ENCODE measurements at regions not wholly inside any gene's neighbourhood (a gene's known extent, or its start where the extent isn't known, plus 50 kb on each side); places are given as distances from the start of the nearest gene placed in this dataset.
"Not testable (repeated sequence)": the region's sequence is repeated elsewhere in the genome, so short reads cannot be mapped to it uniquely, and the experiment has no call there.

GRCh38 chr2:89537862-89538261 lies 846.4 kb downstream of the RPIA start:
- DNase-seq (ENCODE audit: low spot score): not testable (repeated sequence)

DNA sequence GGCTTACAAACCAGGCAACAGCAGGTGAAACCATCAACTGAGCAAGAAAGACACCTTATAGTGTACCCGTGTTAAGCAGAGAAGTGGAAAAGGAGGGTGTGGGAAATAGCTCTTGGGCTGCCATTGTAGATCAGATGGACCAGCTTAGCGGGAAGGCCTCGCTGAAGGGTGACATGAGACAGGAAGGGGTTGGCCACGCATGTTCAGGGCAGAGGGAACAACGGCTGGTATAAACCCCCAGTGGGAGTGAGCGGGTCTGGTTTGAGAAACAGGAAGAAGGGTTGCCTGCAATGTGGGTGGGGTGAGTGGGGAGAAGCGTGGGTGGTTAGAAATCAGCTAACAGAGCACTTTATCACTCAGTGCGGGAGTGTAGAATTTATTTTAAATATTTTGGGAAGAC lies 852.6 kb downstream of the RPIA start:
- not testable (repeated sequence) for DNase-seq (ENCODE audit: low spot score)

- not testable (repeated sequence) for DNase-seq (ENCODE audit: low spot score)
Measured at GRCh38 chr2:89579154-89579553, 887.7 kb downstream of the RPIA start.

- DNase-seq (ENCODE audit: low spot score): not testable (repeated sequence)
Measured at GRCh38 chr2:89582816-89583215, 891.3 kb downstream of the RPIA start.

GRCh38 chr2:89584046-89584445 lies 892.6 kb downstream of the RPIA start:
- DNase-seq (ENCODE audit: low spot score): not testable (repeated sequence)

GRCh38 chr2:89584868-89585557 lies 893.5 kb downstream of the RPIA start:
- not testable (repeated sequence) for DNase-seq (ENCODE audit: low spot score)

GRCh38 chr2:89585558-89585920 lies 894.1 kb downstream of the RPIA start:
- DNase-seq (ENCODE audit: low spot score): peak; percentile 75

GRCh38 chr2:89599843-89600242 lies 908.4 kb downstream of the RPIA start:
- DNase-seq (ENCODE audit: low spot score): not testable (repeated sequence)

DNA sequence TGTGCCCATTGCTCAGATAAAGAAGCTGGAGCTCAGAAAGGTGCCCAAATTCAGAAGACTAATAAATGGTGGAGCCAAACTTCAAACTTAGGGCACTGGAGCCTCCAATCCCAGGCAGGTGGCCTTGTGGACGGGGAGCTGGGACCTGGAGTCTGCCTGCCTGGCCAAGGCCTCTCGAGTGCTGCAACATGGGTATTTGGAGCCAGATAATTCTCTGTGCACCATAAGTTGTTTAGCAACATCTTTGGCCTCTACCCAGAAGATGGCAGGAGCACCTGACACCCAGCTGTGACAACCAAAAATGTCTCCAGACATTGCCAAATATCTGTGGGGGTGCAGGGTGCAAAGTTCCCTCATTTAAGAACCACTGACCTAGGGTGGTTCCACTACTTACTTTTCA lies 915.0 kb downstream of the RPIA start:
- DNase-seq (ENCODE audit: low spot score): not testable (repeated sequence)

DNA sequence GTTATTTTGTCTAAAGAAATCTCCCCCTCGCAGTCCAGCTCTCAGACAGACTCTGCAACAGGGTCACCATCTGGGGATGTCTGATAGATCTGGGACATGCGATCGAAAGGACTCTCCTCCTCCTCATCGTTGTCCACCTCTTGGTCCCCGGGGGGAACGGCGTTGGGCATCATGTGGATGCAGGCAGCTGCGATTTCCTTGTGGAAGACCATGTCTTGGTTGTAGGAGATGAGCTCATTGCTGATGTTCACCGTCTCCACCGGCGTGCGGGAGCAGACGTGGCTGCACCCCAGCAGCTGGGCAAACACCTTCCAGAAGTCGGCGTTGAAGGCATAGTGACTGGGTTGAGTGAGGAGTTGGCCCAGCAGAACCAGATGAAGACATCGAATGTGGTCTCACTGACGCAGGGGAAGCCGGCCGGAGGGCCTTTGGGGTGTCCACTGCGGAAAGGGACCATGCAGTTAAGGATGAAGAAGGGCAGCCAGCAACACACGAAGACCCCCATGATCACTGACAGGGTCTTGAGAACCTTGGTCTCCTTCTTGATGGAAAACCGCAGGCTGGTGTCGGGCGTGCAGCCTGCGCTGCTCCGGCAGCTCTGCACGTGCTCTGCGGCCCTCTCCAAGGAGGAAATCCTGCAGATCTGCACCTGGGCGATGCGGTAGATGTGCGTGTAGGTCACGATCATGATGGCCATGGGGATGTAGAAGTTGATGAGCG lies 918.9 kb downstream of the RPIA start:
- not testable (repeated sequence) for DNase-seq (ENCODE audit: low spot score)

GRCh38 chr2:89610927-89611515 lies 919.5 kb downstream of the RPIA start:
- not testable (repeated sequence) for DNase-seq (ENCODE audit: low spot score)

DNA sequence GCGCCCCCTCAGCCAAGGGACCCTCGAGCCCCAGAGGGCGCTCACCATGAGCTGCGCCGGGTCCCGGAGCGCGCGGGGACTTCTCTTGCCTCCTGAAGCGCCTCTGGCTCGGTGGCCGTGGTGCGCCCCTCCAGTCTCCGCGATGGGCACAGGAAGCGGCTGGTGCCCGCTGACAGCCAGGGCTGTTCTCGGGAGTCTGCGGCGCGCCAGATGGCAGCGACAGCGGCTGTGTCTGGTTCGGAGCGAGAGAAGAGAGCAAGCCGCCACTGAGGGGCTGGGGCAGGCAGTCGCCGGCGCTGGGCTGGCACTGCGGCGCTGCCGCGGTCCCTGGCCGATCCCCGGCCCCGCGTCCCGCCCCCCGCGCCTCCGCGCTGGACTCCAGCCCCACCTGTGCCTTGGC lies 920.2 kb downstream of the RPIA start:
- not testable (repeated sequence) for DNase-seq (ENCODE audit: low spot score)

- DNase-seq (ENCODE audit: low spot score): not testable (repeated sequence)
Measured at GRCh38 chr2:89649268-89649667, 957.8 kb downstream of the RPIA start.

DNA sequence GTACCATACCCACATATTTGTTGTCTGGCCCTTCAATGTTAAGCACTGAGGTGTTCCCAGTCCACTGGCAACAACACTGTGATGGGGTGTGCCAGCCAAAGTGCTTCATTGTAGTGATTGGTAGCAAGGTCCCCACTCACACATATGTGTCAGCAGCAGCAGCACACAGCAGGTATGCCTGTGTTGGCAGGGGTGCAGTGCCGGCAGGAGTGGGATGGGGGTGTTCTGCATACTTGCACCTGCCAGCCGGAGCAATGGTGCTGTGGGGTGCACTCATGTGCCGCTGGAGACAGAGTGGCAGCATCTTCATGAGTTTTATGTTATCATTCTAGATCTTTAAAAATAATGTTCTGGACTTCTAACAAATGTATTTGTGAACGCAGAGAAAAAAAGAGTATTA lies 987.8 kb downstream of the RPIA start:
- not testable (repeated sequence) for DNase-seq (ENCODE audit: low spot score)

Small RNAs in the stretch of these regions (small RNA-seq; reads per million reads assigned to genes)
- 0 reads per million in 2 experiments for gene RF00001
